K562 (cell line): ENCODE measurements at regions not wholly inside any gene's neighbourhood (a gene's known extent, or its start where the extent isn't known, plus 50 kb on each side); places are given as distances from the start of the nearest gene placed in this dataset.

Source experiments
- ASH1L ChIP-seq: fragments of 450-650 bp; IDR thresholded peaks from 2 replicates; pipeline ENCODE4 v1.6.1; 2018; ENCODE audit warnings: borderline replicate concordance, mild to moderate bottlenecking, low read depth; ENCODE audit not compliant: partially characterized antibody
- ATF1 ChIP-seq, 2 experiments: fragments of 450-650 bp in 1 of 2; IDR thresholded peaks; 2 replicates each; pipeline ENCODE4 v1.6.1; 2016; ENCODE audit warnings: missing compliant biosample characterization in 1 of 2, missing genetic modification characterization in 1 of 2
- CEBPG ChIP-seq, 3 experiments: fragments of 200-800 bp in 1 of 3; sonication (Bioruptor generic) in 1 of 3; sonication (generic) in 1 of 3; formaldehyde crosslinking in 1 of 3; IDR thresholded peaks in 2 of 3; conservative IDR thresholded peaks in 1 of 3; 2 replicates each; pipeline versions ENCODE4 v1.6.1 to v1.8.0; 2016 to 2022; ENCODE audit warnings: missing compliant biosample characterization in 2 of 3, missing genetic modification characterization in 2 of 3, mild to moderate bottlenecking in 1 of 3, missing genetic modification reagents in 1 of 3
- ESRRB ChIP-seq: fragments of 250-450 bp; sonication (Bioruptor Pico); IDR thresholded peaks from 2 replicates; pipeline ENCODE4 v1.5.0; 2020; ENCODE audit warnings: mild to moderate bottlenecking, moderate library complexity, borderline replicate concordance
- GATAD2B ChIP-seq: fragments of 450-650 bp; IDR thresholded peaks from 2 replicates; pipeline ENCODE4 v1.6.1; 2017; ENCODE audit warnings: mild to moderate bottlenecking, borderline replicate concordance
- MIER1 ChIP-seq: fragments of 450-650 bp; IDR thresholded peaks from 2 replicates; pipeline ENCODE4 v1.6.1; 2016; ENCODE audit warnings: antibody characterized with exemption, mild to moderate bottlenecking, low read depth
- MTA2 ChIP-seq: fragments of 450-650 bp; IDR thresholded peaks from 2 replicates; pipeline ENCODE4 v1.6.1; 2016; ENCODE audit warnings: low read depth
- PCBP1 ChIP-seq: fragments of 200-400 bp; formaldehyde crosslinking; IDR thresholded peaks from 2 replicates; pipeline ENCODE4 v1.6.1; 2018; ENCODE audit warnings: mild to moderate bottlenecking, low read depth, low read length; ENCODE audit not compliant: poor library complexity, severe bottlenecking
- POLR3A ChIP-seq: IDR thresholded peaks from 2 replicates; pipeline ENCODE4 v1.6.1; 2011; ENCODE audit warnings: borderline replicate concordance, mild to moderate bottlenecking, moderate library complexity; ENCODE audit not compliant: insufficient read length, insufficient read depth; ENCODE audit errors: extremely low read depth
- SP2 ChIP-seq: IDR thresholded peaks from 2 replicates; pipeline ENCODE4 v1.6.1; 2011; ENCODE audit warnings: mild to moderate bottlenecking, low read depth, low read length, moderate library complexity; ENCODE audit not compliant: poor library complexity, severe bottlenecking; ENCODE audit errors: extremely low read depth
- TBL1XR1 ChIP-seq, 2 experiments: IDR thresholded peaks; 2 replicates each; pipeline ENCODE4 v1.6.1; 2012; ENCODE audit warnings: improper control_type of control experiment in 2 of 2, low read length in 2 of 2, mild to moderate bottlenecking in 1 of 2
- THRAP3 ChIP-seq: fragments of 450-650 bp; IDR thresholded peaks from 2 replicates; pipeline ENCODE4 v1.6.1; 2016; ENCODE audit warnings: mild to moderate bottlenecking, inconsistent platforms, borderline replicate concordance
- TRIM28 ChIP-seq: fragments of 450-650 bp; IDR thresholded peaks from 2 replicates; pipeline ENCODE4 v1.6.1; 2017
- ZC3H11A ChIP-seq: IDR thresholded peaks from 2 replicates; pipeline ENCODE4 v1.6.1; 2012; ENCODE audit warnings: low read depth, low read length, improper control_type of control experiment
- ZFP36 ChIP-seq: fragments of 150-350 bp; IDR thresholded peaks from 2 replicates; pipeline ENCODE4 v1.6.1; 2018; ENCODE audit warnings: low read length, low read depth; ENCODE audit not compliant: partially characterized antibody
- ZNF436 ChIP-seq: fragments of 250-450, 450-650 bp; sonication (Bioruptor Pico); formaldehyde crosslinking; IDR thresholded peaks from 2 replicates; pipeline ENCODE4 v1.7.0; 2020; ENCODE audit warnings: mild to moderate bottlenecking
- TF ChIP-seq, protein P1 (sequence below): fragments of 450-650 bp; formaldehyde crosslinking; conservative IDR thresholded peaks from 2 replicates; pipeline ENCODE4 v1.4.0; 2022; ENCODE audit warnings: mild to moderate bottlenecking, missing genetic modification characterization
- TF ChIP-seq, protein P2 (sequence below): fragments of 450-650 bp; formaldehyde crosslinking; IDR thresholded peaks from 2 replicates; pipeline ENCODE4 v1.4.0; 2020; ENCODE audit warnings: mild to moderate bottlenecking, moderate library complexity
- TF ChIP-seq, protein P3 (sequence below): fragments of 450-650 bp; IDR thresholded peaks from 2 replicates; pipeline ENCODE4 v1.6.1; 2016; ENCODE audit warnings: low read depth, mild to moderate bottlenecking, moderate library complexity
- TF ChIP-seq, protein P4 (sequence below): fragments of 450-650 bp; IDR thresholded peaks from 2 replicates; pipeline ENCODE4 v1.7.0; 2016; ENCODE audit warnings: borderline replicate concordance
- TF ChIP-seq, protein P5 (sequence below): fragments of 250-450 bp; sonication (Bioruptor Pico); IDR thresholded peaks from 2 replicates; pipeline ENCODE4 v1.8.0; 2022; ENCODE audit warnings: moderate library complexity, mild to moderate bottlenecking, inconsistent platforms

DNA sequence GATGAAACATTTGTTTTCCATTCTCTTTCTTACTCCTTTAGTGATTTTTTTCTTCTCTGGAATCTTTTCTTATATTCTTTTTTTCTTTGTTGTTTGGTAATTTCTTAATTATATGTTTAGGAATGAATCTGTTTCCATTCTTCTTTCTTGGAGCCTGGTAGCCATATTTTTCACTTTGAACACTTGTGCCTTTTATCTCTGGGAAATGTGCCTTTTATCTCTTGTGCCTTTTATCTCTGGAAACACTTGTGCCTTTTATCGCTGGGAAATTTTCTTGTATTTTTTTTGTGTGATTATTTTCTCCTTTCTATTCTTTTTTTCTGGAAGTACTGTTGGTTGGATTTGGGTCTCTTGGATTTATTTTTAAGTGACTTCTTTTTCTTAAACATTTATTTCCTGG is 118.2 kb downstream of the LEPR start (continued):
- TF ChIP-seq ZFP36 (no peak), ASH1L (peak; percentile 54), ATF1 (CRISPR knock-in tag; IDR thresholded peaks at IDR 0.05) (no peak), ATF1 (tag; IDR thresholded peaks at IDR 0.05) (no peak), MIER1 (peak; percentile 44; the same call in 1 of the 2 replicates), SP2 (no peak), ESRRB (CRISPR knock-in tag) (no peak), ZC3H11A (no peak), ZNF436 (no peak), MTA2 (peak; percentile 86), POLR3A (no peak), TRIM28 (no peak), GATAD2B (peak; percentile 52; the same call in 1 of the 2 replicates), CEBPG (CRISPR knock-in tag; IDR thresholded peaks at IDR 0.05) (no peak), CEBPG (tag; conservative IDR thresholded peaks at IDR 0.05 in 1 of 2, IDR thresholded peaks at IDR 0.05 in 1 of 2) (no peak), THRAP3 (no peak), PCBP1 (no peak), TBL1XR1 (IDR thresholded peaks at IDR 0.05; ENCODE audit: low read length in 2 of 2) (peak in 1 of 2 experiments; percentile 82; a peak in 2 of 4 replicates)
- TF ChIP-seq, protein P1, sequence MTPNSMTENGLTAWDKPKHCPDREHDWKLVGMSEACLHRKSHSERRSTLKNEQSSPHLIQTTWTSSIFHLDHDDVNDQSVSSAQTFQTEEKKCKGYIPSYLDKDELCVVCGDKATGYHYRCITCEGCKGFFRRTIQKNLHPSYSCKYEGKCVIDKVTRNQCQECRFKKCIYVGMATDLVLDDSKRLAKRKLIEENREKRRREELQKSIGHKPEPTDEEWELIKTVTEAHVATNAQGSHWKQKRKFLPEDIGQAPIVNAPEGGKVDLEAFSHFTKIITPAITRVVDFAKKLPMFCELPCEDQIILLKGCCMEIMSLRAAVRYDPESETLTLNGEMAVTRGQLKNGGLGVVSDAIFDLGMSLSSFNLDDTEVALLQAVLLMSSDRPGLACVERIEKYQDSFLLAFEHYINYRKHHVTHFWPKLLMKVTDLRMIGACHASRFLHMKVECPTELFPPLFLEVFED (CRISPR knock-in tag): no peak
- TF ChIP-seq, protein P2, sequence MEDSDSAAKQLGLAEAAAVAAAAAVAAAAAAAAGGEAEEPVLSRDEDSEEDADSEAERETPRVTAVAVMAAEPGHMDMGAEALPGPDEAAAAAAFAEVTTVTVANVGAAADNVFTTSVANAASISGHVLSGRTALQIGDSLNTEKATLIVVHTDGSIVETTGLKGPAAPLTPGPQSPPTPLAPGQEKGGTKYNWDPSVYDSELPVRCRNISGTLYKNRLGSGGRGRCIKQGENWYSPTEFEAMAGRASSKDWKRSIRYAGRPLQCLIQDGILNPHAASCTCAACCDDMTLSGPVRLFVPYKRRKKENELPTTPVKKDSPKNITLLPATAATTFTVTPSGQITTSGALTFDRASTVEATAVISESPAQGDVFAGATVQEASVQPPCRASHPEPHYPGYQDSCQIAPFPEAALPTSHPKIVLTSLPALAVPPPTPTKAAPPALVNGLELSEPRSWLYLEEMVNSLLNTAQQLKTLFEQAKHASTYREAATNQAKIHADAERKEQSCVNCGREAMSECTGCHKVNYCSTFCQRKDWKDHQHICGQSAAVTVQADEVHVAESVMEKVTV (CRISPR knock-in tag): no peak
- TF ChIP-seq, protein P3, sequence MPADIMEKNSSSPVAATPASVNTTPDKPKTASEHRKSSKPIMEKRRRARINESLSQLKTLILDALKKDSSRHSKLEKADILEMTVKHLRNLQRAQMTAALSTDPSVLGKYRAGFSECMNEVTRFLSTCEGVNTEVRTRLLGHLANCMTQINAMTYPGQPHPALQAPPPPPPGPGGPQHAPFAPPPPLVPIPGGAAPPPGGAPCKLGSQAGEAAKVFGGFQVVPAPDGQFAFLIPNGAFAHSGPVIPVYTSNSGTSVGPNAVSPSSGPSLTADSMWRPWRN: peak; percentile 46; the same call in 1 of the 2 replicates
- TF ChIP-seq, protein P4, sequence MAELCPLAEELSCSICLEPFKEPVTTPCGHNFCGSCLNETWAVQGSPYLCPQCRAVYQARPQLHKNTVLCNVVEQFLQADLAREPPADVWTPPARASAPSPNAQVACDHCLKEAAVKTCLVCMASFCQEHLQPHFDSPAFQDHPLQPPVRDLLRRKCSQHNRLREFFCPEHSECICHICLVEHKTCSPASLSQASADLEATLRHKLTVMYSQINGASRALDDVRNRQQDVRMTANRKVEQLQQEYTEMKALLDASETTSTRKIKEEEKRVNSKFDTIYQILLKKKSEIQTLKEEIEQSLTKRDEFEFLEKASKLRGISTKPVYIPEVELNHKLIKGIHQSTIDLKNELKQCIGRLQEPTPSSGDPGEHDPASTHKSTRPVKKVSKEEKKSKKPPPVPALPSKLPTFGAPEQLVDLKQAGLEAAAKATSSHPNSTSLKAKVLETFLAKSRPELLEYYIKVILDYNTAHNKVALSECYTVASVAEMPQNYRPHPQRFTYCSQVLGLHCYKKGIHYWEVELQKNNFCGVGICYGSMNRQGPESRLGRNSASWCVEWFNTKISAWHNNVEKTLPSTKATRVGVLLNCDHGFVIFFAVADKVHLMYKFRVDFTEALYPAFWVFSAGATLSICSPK: 0 out of 2 replicates have a peak, but pooled peaks have one; percentile 1
- TF ChIP-seq, protein P5, sequence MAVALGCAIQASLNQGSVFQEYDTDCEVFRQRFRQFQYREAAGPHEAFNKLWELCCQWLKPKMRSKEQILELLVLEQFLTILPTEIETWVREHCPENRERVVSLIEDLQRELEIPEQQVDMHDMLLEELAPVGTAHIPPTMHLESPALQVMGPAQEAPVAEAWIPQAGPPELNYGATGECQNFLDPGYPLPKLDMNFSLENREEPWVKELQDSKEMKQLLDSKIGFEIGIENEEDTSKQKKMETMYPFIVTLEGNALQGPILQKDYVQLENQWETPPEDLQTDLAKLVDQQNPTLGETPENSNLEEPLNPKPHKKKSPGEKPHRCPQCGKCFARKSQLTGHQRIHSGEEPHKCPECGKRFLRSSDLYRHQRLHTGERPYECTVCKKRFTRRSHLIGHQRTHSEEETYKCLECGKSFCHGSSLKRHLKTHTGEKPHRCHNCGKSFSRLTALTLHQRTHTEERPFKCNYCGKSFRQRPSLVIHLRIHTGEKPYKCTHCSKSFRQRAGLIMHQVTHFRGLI (CRISPR knock-in tag): 0 out of 2 replicates have a peak, but pooled peaks have one; percentile 4
